ENCODE measurements at regions not wholly inside any gene's neighbourhood (a gene's known extent, or its start where the extent isn't known, plus 50 kb on each side); places are given as distances from the start of the nearest gene placed in this dataset.

DNA sequence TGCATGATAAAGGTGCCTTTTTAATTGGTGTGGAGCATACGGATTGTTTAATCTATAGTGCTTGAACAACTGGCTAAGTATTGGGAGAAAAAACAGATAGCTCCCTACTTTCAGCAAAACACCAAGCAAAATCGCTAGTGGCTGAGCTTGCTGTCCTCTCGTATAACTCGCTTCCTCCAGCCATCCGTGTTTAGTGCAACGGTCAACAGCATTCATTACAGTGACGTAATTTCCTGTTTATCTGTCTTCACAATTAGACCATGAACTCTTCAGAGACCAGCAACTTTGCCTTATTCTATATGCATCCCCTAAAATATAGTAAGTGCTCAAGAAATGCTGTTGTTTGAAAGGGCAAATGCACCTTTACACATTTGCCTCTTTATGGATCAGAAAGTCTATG lies 511.9 kb downstream of the HAPSTR1 start:
- POLR2A ChIA-PET: no interaction called here
- TF ChIP-seq JUN (IDR thresholded peaks at IDR 0.05; ENCODE audit: borderline replicate concordance, insufficient read depth, insufficient read length, low read depth): no peak
- TF ChIP-seq MYC (IDR thresholded peaks at IDR 0.05; ENCODE audit: low read depth, low read length): no peak
- TF ChIP-seq FOS (IDR thresholded peaks at IDR 0.05; ENCODE audit: borderline replicate concordance, insufficient read depth, low read length): no peak
- no peak for TF ChIP-seq POLR2AphosphoS5 (IDR thresholded peaks at IDR 0.05; ENCODE audit: insufficient read depth, low read depth, low read length)
- TF ChIP-seq, protein P1, sequence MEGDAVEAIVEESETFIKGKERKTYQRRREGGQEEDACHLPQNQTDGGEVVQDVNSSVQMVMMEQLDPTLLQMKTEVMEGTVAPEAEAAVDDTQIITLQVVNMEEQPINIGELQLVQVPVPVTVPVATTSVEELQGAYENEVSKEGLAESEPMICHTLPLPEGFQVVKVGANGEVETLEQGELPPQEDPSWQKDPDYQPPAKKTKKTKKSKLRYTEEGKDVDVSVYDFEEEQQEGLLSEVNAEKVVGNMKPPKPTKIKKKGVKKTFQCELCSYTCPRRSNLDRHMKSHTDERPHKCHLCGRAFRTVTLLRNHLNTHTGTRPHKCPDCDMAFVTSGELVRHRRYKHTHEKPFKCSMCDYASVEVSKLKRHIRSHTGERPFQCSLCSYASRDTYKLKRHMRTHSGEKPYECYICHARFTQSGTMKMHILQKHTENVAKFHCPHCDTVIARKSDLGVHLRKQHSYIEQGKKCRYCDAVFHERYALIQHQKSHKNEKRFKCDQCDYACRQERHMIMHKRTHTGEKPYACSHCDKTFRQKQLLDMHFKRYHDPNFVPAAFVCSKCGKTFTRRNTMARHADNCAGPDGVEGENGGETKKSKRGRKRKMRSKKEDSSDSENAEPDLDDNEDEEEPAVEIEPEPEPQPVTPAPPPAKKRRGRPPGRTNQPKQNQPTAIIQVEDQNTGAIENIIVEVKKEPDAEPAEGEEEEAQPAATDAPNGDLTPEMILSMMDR (IDR thresholded peaks at IDR 0.05; ENCODE audit: extremely low read depth in 1 of 2, insufficient read depth in 1 of 2, low read depth in 1 of 2, low read length in 2 of 2): no peak
- no peak for TF ChIP-seq GATA2 (IDR thresholded peaks at IDR 0.05; ENCODE audit: insufficient read depth, insufficient read length, low read depth, low read length)
- TF ChIP-seq EZH2 (IDR thresholded peaks at IDR 0.05; ENCODE audit: borderline replicate concordance, low read depth, low read length, severe bottlenecking): no peak
- TF ChIP-seq POLR2A (IDR thresholded peaks at IDR 0.05; ENCODE audit: low read depth, low read length): no peak
- TF ChIP-seq, protein P2, sequence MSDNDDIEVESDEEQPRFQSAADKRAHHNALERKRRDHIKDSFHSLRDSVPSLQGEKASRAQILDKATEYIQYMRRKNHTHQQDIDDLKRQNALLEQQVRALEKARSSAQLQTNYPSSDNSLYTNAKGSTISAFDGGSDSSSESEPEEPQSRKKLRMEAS (IDR thresholded peaks at IDR 0.05; ENCODE audit: insufficient read depth, insufficient read length): no peak
- DNase-seq (ENCODE audit: low read depth, low spot score): no peak
- no peaks in the 10 kb centered on the region for H3K27me3 ChIP-seq (ENCODE audit: control insufficient read depth in 2 of 2, insufficient read depth in 2 of 2, low read length in 2 of 2)
- FAIRE-seq: no peak
- H2AFZ ChIP-seq (ENCODE audit: low read depth, low read length): no peak overlapping the region
- no peaks in the 10 kb centered on the region for H3K9me3 ChIP-seq (replicated peaks; ENCODE audit: control insufficient read depth, insufficient read depth, low read length)
- no peaks in the 10 kb centered on the region for H3K79me2 ChIP-seq (ENCODE audit: control insufficient read depth, insufficient read depth, low read length)
- dilution Hi-C loops (cut with MboI; ENCODE audit: extremely low pct_ligation_motif_present, low sequenced_read_pairs) (no loop called here), intact Hi-C loops (cut with micrococcal nuclease) (no loop called here)
- no peaks in the 10 kb centered on the region for H4K20me1 ChIP-seq (replicated peaks; ENCODE audit: control insufficient read depth, extremely low read depth, insufficient read depth, low read length)
- H3K27ac ChIP-seq (ENCODE audit: insufficient read depth, low read depth, low read length): no peak overlapping the region
- H3K36me3 ChIP-seq (ENCODE audit: control insufficient read depth in 2 of 2, extremely low read depth in 1 of 2, insufficient read depth in 2 of 2, low read length in 2 of 2): no peaks in the 10 kb centered on the region
- BruUV-seq (replicated peaks): no TSS peak
- H3K4me1 ChIP-seq (ENCODE audit: control insufficient read depth, extremely low read depth, insufficient read depth, low read length): no peaks in the 10 kb centered on the region
- H3K9me1 ChIP-seq (replicated peaks; ENCODE audit: control insufficient read depth, extremely low read depth, insufficient read depth, low read length): no peaks in the 10 kb centered on the region
- no peak overlapping the region for H3K9ac ChIP-seq (replicated peaks; ENCODE audit: extremely low read depth, insufficient read depth, low read length)
- no peak overlapping the region for H3K4me2 ChIP-seq (ENCODE audit: insufficient read depth, low read length)
- CTCF ChIA-PET: no interaction called here
- no peak overlapping the region for H3K4me3 ChIP-seq (replicated peaks in 1 of 3; ENCODE audit: insufficient read depth in 1 of 3, low read depth in 1 of 3, low read length in 3 of 3)
